ENCODE measurements at regions not wholly inside any gene's neighbourhood (a gene's known extent, or its start where the extent isn't known, plus 50 kb on each side); places are given as distances from the start of the nearest gene placed in this dataset.

DNA sequence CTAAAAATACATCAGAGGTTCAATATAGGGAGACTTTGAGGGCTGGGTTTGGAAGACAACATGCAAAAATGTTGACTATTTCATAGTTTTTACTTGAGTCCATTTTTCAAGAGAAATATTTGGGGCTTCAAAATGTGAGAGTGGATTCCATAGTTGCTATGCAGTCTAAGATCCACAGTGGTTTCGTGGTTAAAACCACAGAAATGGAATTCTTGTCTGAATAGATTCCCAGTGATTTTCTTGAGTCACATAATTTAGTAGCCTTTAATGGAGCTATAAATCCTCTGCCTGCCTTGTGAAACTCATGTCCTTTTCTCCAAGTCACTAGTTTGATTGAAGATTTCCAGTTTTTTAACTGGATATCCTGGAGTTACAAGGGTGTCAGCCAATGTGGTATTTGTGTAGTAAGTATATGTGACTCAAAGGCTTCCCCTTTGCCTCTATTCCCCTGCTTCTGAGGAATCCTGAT lies 94.7 kb upstream of the RBMS3 start:
- TF ChIP-seq, protein P1, sequence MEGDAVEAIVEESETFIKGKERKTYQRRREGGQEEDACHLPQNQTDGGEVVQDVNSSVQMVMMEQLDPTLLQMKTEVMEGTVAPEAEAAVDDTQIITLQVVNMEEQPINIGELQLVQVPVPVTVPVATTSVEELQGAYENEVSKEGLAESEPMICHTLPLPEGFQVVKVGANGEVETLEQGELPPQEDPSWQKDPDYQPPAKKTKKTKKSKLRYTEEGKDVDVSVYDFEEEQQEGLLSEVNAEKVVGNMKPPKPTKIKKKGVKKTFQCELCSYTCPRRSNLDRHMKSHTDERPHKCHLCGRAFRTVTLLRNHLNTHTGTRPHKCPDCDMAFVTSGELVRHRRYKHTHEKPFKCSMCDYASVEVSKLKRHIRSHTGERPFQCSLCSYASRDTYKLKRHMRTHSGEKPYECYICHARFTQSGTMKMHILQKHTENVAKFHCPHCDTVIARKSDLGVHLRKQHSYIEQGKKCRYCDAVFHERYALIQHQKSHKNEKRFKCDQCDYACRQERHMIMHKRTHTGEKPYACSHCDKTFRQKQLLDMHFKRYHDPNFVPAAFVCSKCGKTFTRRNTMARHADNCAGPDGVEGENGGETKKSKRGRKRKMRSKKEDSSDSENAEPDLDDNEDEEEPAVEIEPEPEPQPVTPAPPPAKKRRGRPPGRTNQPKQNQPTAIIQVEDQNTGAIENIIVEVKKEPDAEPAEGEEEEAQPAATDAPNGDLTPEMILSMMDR (conservative IDR thresholded peaks at IDR 0.05 in 1 of 2, IDR thresholded peaks at IDR 0.05 in 1 of 2; ENCODE audit: low read depth in 1 of 2, low read length in 2 of 2) = no peak
- TF ChIP-seq EZH2 (IDR thresholded peaks at IDR 0.05; ENCODE audit: low read length, missing control alignments) = no peak

Data from fibroblast of lung (primary cell).